NCI-H146 treated with DMSO at 0.1 percent for 48 hours (cell line): ENCODE measurements at regions not wholly inside any gene's neighbourhood (a gene's known extent, or its start where the extent isn't known, plus 50 kb on each side); places are given as distances from the start of the nearest gene placed in this dataset.
A peak's percentile ranks its signal among the peaks of the same experiment; 100 is the strongest.
"Not testable (repeated sequence)": the region's sequence is repeated elsewhere in the genome, so short reads cannot be mapped to it uniquely, and the experiment has no call there.

Experiments used
- DNase-seq: peaks from one replicate; lab custom pipeline; 2025; ENCODE audit not compliant: unreplicated experiment; lab: John Stamatoyannopoulos, UW

- no peak for DNase-seq
Observed at GRCh38 chr13:34720618-34721017, 221.5 kb upstream of the NBEA start.

- DNase-seq = peak; percentile 44
Observed at GRCh38 chr13:34721631-34722595, 220.2 kb upstream of the NBEA start.

- no peak for DNase-seq
Observed at GRCh38 chr13:34722922-34723321, 219.1 kb upstream of the NBEA start.

GRCh38 chr13:34730961-34731360 lies 211.1 kb upstream of the NBEA start:
- no peak for DNase-seq

GRCh38 chr13:34731486-34731885 lies 210.6 kb upstream of the NBEA start:
- no peak for DNase-seq

- DNase-seq = no peak
Observed at GRCh38 chr13:34733721-34734120, 208.3 kb upstream of the NBEA start.

GRCh38 chr13:34734932-34735331 lies 207.1 kb upstream of the NBEA start:
- DNase-seq = no peak

- no peak for DNase-seq
Observed at GRCh38 chr13:34738254-34738992, 203.6 kb upstream of the NBEA start.

- DNase-seq = not testable (repeated sequence)
Observed at GRCh38 chr13:34747056-34747455, 195.0 kb upstream of the NBEA start.

- no peak for DNase-seq
Observed at GRCh38 chr13:34747507-34747906, 194.6 kb upstream of the NBEA start.

- DNase-seq = no peak
Observed at GRCh38 chr13:34748073-34748472, 194.0 kb upstream of the NBEA start.

GRCh38 chr13:34748596-34748995 lies 193.5 kb upstream of the NBEA start:
- no peak for DNase-seq

GRCh38 chr13:34749046-34749445 lies 193.0 kb upstream of the NBEA start:
- DNase-seq = no peak

GRCh38 chr13:34750078-34750931 lies 191.8 kb upstream of the NBEA start:
- peak; percentile 56 for DNase-seq

GRCh38 chr13:34751044-34751443 lies 191.0 kb upstream of the NBEA start:
- no peak for DNase-seq

GRCh38 chr13:34751492-34751891 lies 190.6 kb upstream of the NBEA start:
- no peak for DNase-seq

- no peak for DNase-seq
Observed at GRCh38 chr13:34752283-34752960, 189.6 kb upstream of the NBEA start.

- DNase-seq = no peak
Observed at GRCh38 chr13:34756136-34756535, 185.9 kb upstream of the NBEA start.

GRCh38 chr13:34756572-34756971 lies 185.5 kb upstream of the NBEA start:
- DNase-seq = no peak

GRCh38 chr13:34757441-34757840 lies 184.6 kb upstream of the NBEA start:
- no peak for DNase-seq

GRCh38 chr13:34758628-34759027 lies 183.4 kb upstream of the NBEA start:
- DNase-seq = no peak
